Right hindlimb (tissue), 1 donor: ENCODE measurements at regions not wholly inside any gene's neighbourhood (a gene's known extent, or its start where the extent isn't known, plus 50 kb on each side); places are given as distances from the start of the nearest gene placed in this dataset.
"Not testable (repeated sequence)": the region's sequence is repeated elsewhere in the genome, so short reads cannot be mapped to it uniquely, and the experiment has no call there.

Experiments
- DNase-seq: peaks from one replicate; pipeline ENCODE4 v3.0.0-alpha.2; 2018

- DNase-seq, result not testable (repeated sequence)
Measured at GRCh38 chr16:29327631-29328408, 78.7 kb downstream of the NPIPB11 start.

DNA sequence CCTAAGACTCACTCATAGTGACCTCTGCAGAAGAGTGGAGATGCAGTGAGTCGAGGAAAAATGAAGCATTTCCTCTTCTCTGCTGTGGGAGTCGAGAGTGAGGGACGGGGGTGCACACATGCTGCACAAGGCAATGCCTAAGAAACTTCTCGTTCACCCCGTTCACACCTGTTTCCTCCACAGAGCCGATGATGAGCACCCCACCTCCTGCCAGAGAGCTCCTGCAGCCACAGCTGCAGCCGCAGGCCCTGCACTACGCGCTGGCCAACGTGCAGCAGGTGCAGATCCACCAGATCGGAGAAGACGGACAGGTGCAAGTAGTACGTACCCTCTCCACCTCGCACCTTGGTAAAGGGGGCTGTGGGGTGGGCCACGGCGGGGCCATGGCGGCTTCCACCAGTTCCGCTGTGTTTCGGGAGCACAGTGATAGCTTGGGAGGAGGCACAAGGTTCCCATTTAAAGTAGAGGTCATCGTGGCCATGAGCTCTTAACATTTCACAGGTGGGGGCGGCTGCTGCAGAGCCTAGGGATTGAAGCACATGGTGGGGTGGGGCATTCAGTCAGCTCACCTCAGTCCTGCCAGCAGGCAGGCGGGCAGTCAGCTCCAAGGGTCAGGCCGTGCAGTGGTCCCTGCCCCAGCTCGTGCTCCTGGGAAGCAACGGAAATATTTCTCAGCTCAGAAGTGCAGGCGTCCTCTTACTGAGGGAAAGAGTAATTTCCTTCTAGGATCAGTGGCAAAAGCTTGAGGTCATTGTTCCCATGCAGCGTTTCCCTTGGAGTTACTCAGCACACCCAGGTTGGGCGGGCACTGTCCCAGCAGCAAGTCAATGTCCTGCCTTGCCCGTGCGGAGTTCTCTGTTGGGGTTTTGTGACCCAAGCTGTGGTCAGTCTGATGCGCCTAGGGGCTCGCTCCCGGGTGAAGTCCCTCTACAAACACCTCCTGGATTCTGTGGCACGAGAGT, 80.1 kb downstream of the NPIPB11 start:
- not testable (repeated sequence) for DNase-seq

DNA sequence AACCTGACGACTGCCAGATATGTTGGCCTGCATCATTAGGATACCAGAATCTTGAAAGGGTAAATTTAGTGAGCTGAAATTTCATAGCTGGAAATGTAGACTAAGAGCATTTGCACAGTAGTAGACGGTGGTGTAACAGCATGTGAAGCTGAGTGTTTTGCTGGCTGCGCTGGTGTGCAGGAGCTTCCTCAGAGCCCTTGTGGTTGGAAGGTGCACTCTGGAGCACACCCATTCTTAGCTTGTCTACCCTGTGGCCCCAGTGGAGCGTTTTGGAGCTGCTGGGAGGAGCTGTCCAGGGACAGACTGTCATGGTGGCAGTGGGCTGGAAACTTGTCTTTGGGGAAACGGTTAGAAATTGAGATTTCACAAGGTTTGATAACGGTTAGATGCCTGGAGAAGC, 82.8 kb downstream of the NPIPB11 start:
- DNase-seq, result not testable (repeated sequence)

DNA sequence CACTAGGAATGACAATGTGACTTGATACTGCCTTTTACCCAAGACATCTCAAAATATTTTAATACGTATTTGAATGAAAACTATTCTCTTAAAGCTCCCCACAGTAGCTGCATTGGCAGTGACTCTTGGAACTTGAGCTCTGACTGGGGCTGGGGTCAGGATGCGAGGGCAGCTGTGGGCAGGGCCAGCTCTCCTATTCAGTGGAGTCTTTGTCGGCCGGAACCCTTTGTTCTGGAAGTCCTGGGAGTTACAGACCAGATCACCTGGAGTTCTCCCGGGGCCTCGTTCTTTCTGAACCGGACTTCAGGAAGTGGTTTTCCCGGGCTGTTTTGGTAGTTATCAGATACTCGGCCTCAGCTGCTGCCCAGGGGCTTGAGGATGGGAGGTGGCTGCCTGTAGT, 84.9 kb downstream of the NPIPB11 start:
- no peak for DNase-seq

GRCh38 chr16:29321000-29321393, 85.5 kb downstream of the NPIPB11 start:
- no peak for DNase-seq

- DNase-seq, result no peak
Measured at GRCh38 chr16:29320274-29320999, 86.1 kb downstream of the NPIPB11 start.

- no peak for DNase-seq
Measured at GRCh38 chr16:29319726-29320125, 86.8 kb downstream of the NPIPB11 start.

DNA sequence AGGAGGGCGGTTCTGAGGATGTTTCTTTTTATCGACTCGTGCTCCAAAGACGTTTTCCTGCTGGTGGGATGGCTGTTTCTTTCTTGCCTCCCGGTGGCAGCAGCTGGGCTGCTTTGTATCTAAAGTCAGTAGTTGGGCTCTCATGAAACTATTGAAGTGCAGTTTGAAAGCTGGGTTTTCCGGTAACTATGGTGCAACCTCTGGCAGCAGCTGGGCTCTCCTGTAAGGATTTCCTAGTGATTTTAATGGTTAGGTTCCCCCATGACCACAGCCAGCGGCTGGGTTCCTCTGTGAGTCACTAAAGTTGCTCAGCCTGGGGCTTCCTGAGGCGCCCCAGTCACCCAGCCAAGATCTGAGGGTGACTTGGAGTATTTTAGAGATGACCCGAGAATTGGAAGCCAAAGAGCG, 87.9 kb downstream of the NPIPB11 start:
- peak; percentile 49 for DNase-seq

DNA sequence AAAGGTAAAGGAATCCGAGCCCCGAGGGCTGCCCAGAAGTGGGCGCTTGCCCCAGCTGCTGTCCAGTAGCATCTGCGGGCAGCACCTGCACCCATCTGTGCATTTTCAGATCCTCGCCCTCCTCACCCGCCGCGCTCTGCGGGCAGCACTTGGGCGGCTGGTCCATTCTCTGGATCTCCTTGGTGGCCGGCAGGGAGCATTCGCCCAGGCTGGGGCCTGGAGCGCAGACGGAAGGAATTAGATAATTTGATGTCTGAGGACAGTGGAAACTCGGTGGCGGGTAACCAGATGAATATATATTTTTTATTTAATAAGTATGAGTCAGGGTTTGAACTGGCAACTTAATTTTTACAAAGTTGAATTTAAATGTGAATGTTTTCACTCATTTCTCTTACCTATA, 88.5 kb downstream of the NPIPB11 start:
- no peak for DNase-seq

DNA sequence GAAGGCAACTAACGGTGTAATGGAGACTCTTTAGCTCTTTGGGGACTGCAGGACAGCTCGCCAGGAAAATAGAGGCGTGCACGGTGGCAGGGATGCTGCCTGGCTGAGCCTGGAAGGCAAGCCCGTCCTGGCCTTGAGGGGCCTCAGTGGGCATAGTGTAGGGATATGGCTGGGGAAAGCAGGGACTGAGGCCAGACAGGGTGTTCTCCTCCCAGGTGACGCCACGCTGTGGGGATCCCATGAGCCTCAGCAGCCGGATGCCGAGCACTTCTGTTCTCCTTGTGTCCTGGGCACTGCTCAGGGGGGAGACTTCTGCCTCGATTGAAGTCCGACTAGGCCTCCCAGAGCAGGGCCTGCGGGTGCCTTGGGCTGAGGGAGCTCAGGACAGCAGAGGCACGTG, 89.2 kb downstream of the NPIPB11 start:
- no peak for DNase-seq

GRCh38 chr16:29316761-29317183, 89.7 kb downstream of the NPIPB11 start:
- DNase-seq, result no peak

GRCh38 chr16:29315916-29316517, 90.5 kb downstream of the NPIPB11 start:
- no peak for DNase-seq

DNA sequence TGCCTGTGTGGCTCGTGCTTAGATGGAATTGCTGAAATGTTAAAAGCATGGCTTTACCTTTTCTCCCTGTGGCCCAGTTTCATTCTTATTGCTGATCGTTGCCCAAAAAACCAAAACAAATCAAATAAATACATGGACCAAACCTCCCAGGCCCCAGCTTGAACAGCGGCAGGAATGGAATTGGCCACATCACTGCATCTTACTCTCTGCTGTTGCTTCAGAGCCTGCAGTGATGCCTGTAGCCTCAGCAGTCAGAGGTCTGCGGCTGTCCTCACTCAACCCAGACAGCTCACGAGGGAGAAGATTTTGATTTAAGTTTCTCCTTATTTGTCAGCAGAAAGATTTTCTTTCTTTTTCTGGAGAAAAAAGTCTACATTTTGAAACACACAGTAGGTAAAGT, 91.5 kb downstream of the NPIPB11 start:
- DNase-seq, result no peak

DNA sequence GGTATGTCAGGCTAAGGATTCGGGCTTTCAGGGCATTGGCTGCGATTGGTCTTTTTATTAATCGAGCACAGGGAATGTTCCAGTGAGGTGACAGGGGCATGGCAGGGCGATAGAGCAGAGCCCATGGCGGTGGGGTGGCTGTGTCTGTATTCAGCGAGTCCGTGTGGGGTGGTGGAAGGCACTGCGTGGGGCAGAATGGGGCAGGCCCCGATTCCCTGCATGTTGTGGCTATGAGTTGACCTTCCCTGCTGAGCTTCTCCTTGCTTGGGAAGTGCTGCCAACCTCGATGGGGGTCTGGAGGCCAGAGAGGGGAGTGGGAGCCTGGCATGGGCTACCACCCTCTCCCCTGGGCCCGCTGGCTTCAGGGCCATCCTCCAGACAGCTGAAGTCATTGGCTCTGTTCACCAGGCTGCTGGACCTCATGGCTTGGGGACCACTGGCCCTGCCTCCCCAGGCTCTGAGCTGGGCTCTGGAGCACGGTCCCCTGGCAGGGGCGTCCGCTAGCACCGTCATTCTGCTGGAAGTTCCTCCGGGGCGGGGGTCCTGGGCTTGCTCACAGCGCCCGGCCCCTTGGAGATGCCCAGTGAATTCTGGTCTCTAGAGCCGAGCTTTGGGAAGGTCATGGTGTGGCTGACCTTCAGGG, 92.1 kb downstream of the NPIPB11 start:
- DNase-seq, result no peak

- DNase-seq, result no peak
Measured at GRCh38 chr16:29313559-29314048, 92.9 kb downstream of the NPIPB11 start.

DNA sequence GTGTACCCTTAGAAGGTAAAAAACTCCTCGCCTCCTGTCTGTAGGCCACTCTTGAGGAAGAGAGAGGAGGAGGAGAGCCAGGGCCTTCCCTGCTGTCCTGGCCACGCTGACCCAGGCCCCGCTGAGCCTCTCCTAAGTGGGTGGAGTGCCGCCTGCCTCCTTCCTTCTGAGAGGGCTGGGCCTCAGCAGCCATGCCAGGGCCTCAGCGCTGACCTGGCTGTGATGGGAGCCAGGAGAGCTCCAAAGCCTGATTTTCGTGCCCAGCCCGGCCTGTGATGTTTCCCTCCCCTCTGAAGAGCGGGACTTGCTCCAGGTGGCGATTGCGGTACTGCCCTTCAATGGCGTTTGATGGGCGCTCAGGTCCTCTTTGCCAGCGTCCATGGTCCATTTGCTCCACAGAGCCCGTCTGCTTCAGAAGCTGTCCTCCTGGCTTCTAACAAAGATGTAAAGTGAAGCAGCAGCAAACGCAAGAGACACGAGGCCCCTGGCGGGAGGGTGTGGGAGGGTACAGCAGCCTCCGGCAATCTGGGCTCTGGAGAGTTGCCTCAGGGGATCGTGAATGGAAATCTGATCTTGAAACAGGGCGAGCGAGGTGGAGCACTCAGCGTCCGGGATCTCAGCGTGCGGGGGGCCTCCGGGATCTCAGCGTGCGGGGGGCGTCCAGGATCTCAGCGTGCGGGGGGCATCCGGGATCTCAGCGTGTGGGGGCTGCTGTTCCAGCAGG, 93.5 kb downstream of the NPIPB11 start:
- DNase-seq, result no peak

DNA sequence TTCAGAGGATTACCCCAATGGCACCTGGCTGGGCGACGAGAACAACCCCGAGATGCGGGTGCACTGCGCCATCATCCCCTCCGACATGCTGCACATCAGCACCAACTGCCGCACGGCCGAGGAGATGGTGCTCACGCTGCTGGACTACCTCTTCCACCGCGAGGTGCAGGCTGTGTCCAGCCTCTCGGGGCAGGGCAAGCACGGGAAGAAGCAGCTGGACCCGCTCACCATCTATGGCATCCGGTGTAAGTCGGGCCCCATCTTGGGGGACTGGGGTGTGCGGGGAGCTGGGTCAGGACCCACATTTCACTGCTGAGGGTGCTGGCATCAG, 94.2 kb downstream of the NPIPB11 start:
- not testable (repeated sequence) for DNase-seq

DNA sequence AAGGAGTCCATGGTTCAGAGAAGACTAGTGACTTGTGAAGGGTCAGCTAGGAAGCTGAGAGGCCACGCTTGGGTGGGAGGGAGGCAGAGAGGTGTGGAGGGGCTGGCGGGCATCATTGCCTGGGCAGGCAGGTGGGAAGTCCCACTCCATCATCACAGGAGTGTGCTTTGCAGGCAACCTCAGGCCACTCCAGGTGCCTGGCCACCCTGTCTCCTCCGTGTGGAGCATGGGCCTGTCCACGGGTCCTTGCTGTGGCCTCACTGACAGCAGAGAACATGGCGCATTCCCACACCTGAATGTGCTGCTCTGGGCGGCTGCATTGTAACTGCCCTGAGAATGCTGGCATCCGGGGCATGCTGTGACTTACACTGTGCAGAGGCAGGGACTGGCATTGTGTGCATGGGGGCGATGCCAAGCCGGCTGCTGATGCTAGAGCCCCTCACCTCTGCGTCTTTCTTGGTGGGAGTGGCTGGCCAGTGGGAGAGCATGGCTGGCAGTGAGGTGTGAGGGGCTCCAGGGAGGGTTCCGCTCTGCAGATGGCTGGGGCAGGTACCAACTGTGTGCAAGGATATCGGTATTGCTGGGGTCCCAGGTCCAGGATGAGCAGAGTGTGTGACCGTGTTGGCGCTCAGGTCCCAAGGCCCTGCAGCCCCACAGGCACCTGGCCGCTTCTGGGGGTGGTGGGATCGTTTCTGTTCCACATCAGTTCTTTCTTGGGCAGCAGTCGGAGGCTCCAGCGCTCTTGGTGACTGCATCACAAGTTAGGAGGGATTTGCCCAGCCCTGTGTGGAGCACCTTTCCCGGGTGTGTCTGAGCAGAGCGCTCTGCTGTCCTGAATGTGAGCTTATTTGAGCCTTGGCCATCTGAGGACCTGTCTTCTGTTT, 94.8 kb downstream of the NPIPB11 start:
- DNase-seq, result no peak

GRCh38 chr16:29310852-29311314, 95.6 kb downstream of the NPIPB11 start:
- DNase-seq, result no peak

- not testable (repeated sequence) for DNase-seq
Measured at GRCh38 chr16:29310243-29310642, 96.3 kb downstream of the NPIPB11 start.
